Neutrophil (primary cell): ENCODE measurements at regions not wholly inside any gene's neighbourhood (a gene's known extent, or its start where the extent isn't known, plus 50 kb on each side); places are given as distances from the start of the nearest gene placed in this dataset.

Source experiments
- H3K27ac ChIP-seq: fragments of 200-600 bp; sonication (generic); 2 replicates; pipeline ENCODE4 v1.5.1; 2016; ENCODE audit warnings: mild to moderate bottlenecking, moderate library complexity
- H3K27me3 ChIP-seq: fragments of 200-600 bp; sonication (generic); 2 replicates; pipeline ENCODE4 v1.6.0; 2016; ENCODE audit warnings: mild to moderate bottlenecking
- H3K36me3 ChIP-seq: fragments of 200-600 bp; sonication (generic); 2 replicates; pipeline ENCODE4 v1.5.1; 2017
- H3K4me1 ChIP-seq, 2 experiments: fragments of 200-600 bp in 1 of 2; sonication (generic) in 1 of 2; 1 replicate in 1 of 2; 2 replicates in 1 of 2; pipeline versions ENCODE4 v1.5.1 to v1.6.1; 2013 to 2016; ENCODE audit warnings: low read depth in 1 of 2, low read length in 1 of 2, mild to moderate bottlenecking in 1 of 2, moderate library complexity in 1 of 2; ENCODE audit not compliant: control insufficient read depth in 1 of 2, insufficient read depth in 1 of 2
- H3K4me3 ChIP-seq, 2 experiments: fragments of 200-600 bp in 1 of 2; sonication (generic) in 1 of 2; 1 replicate in 1 of 2; 2 replicates in 1 of 2; pipeline ENCODE4 v1.5.1; 2013 to 2016; ENCODE audit warnings: low read depth in 1 of 2, low read length in 1 of 2, mild to moderate bottlenecking in 1 of 2, moderate library complexity in 1 of 2
- H3K9me3 ChIP-seq: fragments of 200-600 bp; sonication (generic); 2 replicates; pipeline ENCODE4 v1.5.1; 2016
- TF ChIP-seq, protein P1 (sequence below): fragments of 200-600 bp; sonication (generic); IDR thresholded peaks from 2 replicates; pipeline ENCODE4 v1.5.1; 2016; ENCODE audit warnings: antibody characterized with exemption

DNA sequence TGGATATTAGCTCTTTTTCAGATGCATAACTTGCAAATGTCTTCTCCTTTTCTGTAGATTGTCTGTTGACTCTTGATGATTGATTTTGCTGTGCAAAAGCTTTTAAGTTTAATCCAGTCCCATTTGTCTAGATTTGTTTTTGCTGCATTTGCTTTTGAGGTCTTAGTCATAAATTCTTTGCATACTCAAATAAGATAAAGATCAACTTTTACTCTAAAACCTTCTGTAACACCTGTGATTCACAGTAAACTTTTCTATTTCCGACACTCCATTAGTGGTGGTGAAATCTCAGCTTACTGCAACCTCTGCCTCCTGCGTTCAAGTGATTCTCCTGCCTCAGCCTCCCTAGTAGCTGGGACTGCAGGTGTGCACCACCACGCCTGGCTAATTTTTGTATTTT, 239.0 kb upstream of the ST8SIA4 start:
- Histone ChIP-seq H3K4me1 (no peaks in the 10 kb centered on the region), H3K9me3 (no peaks in the 10 kb centered on the region), H3K27ac (no peak overlapping the region), H3K27me3 (no peaks in the 10 kb centered on the region), H3K4me3 (no peak overlapping the region), H3K36me3 (no peaks in the 10 kb centered on the region)
- TF ChIP-seq, protein P1, sequence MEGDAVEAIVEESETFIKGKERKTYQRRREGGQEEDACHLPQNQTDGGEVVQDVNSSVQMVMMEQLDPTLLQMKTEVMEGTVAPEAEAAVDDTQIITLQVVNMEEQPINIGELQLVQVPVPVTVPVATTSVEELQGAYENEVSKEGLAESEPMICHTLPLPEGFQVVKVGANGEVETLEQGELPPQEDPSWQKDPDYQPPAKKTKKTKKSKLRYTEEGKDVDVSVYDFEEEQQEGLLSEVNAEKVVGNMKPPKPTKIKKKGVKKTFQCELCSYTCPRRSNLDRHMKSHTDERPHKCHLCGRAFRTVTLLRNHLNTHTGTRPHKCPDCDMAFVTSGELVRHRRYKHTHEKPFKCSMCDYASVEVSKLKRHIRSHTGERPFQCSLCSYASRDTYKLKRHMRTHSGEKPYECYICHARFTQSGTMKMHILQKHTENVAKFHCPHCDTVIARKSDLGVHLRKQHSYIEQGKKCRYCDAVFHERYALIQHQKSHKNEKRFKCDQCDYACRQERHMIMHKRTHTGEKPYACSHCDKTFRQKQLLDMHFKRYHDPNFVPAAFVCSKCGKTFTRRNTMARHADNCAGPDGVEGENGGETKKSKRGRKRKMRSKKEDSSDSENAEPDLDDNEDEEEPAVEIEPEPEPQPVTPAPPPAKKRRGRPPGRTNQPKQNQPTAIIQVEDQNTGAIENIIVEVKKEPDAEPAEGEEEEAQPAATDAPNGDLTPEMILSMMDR, result no peak

DNA sequence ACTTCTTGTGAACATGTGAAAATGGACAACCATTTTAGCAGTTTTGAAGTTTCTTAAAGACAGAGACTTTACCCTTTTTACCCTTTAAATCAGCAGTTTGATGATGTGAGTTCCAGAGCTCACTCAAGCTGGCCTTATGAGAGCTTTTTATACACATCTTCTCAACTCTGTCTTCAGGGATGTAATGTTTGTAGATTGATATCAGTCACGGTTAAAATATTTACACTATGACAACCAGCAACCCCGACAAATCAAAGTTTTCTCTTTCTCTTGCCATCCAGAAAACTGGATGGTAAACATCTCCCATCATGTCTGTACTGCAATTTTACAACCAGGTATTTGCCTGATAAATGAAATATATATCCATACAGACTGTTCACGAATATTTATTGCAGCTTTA, 233.4 kb upstream of the ST8SIA4 start:
- H3K9me3 ChIP-seq, result no peaks in the 10 kb centered on the region
- no peak overlapping the region for H3K27ac ChIP-seq
- H3K4me3 ChIP-seq, result no peak overlapping the region
- no peaks in the 10 kb centered on the region for H3K36me3 ChIP-seq
- no peaks in the 10 kb centered on the region for H3K27me3 ChIP-seq
- TF ChIP-seq, protein P1, result no peak
- H3K4me1 ChIP-seq, result no peaks in the 10 kb centered on the region

DNA sequence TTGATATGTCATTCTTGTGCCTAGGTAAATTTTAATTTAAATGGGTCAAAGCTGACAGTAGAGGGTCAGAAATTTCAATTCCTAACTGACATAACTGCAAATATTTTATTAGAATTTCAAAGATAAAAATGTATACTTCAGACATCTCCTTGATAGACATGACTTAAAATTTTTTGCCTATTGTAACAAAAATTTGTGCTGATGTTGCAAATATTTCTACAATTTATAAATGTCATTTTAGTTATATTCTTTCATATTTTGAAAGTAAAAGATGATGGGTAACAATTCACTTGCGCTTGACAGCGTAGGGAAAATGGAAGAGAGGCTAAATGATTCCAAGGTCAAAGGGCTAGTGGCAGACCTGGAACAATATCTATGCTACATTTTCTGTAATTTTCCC, 220.3 kb upstream of the ST8SIA4 start:
- Histone ChIP-seq H3K9me3 (no peaks in the 10 kb centered on the region), H3K27me3 (no peaks in the 10 kb centered on the region), H3K27ac (no peak overlapping the region), H3K4me1 (no peaks in the 10 kb centered on the region), H3K4me3 (no peak overlapping the region), H3K36me3 (no peaks in the 10 kb centered on the region)
- TF ChIP-seq, protein P1, result no peak

DNA sequence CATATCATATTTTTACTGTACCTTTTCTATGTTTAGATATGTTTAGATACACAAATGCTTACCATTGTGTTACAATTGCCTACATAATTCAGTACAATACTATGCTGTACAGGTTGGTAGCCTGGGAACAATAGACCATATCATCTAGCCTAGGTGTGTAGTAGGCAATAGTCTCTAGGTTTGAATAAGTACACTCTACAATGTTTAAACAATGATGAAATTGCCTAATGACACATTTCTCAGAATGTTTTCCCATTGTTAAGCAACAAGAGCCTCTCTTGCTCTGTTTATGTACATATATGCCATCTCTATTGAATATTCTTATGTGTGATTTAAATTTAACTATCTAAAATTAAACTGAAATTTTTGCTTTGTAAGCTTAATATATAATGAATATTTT, 209.6 kb upstream of the ST8SIA4 start:
- H3K36me3 ChIP-seq, result no peaks in the 10 kb centered on the region
- no peak overlapping the region for H3K4me3 ChIP-seq
- H3K27ac ChIP-seq, result no peak overlapping the region
- no peaks in the 10 kb centered on the region for H3K27me3 ChIP-seq
- H3K9me3 ChIP-seq, result no peaks in the 10 kb centered on the region
- no peaks in the 10 kb centered on the region for H3K4me1 ChIP-seq
- TF ChIP-seq, protein P1, result no peak

DNA sequence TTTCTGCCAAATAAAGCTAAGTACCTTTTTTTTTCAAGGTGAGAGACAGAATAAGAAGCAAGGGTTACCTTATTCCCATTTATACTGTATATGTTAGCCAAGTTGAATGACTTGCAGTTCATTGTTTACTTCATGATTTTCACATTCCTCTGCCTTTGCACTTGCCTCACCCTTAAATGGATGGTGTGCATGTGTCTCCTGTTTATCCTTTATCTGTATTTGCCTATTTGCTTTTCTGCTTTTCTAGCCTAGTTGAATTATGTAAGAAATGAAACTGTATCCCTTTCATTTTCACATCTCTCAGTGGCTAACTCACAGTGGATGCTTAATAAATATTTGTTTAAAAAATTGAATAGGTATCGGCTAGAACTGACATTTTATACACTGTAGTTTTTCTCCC, 200.8 kb upstream of the ST8SIA4 start:
- TF ChIP-seq, protein P1, result no peak
- Histone ChIP-seq H3K9me3 (no peaks in the 10 kb centered on the region), H3K36me3 (no peaks in the 10 kb centered on the region), H3K4me3 (no peak overlapping the region), H3K27ac (no peak overlapping the region), H3K27me3 (no peaks in the 10 kb centered on the region), H3K4me1 (no peaks in the 10 kb centered on the region)

DNA sequence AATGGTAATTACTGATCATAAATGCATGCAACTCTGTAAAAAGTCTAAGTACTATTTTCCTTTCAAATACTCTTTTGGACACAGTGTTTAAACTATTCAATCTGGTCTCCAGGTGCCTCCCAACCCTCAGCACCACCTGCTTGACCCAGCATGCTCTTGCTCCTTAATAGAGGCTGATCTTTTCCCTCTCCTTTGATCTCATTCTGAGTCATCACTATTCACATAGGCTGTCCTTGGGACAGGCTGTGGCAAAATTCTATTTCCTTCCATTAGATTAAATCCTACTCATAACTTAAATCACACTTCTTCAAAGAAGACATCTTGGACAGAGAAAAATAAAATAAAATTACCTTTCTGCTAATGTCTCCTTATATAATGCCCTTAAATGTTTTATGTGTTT, 199.4 kb upstream of the ST8SIA4 start:
- Histone ChIP-seq H3K4me1 (no peaks in the 10 kb centered on the region), H3K36me3 (no peaks in the 10 kb centered on the region), H3K27me3 (no peaks in the 10 kb centered on the region), H3K27ac (no peak overlapping the region), H3K4me3 (no peak overlapping the region), H3K9me3 (no peaks in the 10 kb centered on the region)
- TF ChIP-seq, protein P1, result no peak
